ENCODE measurements at regions not wholly inside any gene's neighbourhood (a gene's known extent, or its start where the extent isn't known, plus 50 kb on each side); places are given as distances from the start of the nearest gene placed in this dataset.

DNA sequence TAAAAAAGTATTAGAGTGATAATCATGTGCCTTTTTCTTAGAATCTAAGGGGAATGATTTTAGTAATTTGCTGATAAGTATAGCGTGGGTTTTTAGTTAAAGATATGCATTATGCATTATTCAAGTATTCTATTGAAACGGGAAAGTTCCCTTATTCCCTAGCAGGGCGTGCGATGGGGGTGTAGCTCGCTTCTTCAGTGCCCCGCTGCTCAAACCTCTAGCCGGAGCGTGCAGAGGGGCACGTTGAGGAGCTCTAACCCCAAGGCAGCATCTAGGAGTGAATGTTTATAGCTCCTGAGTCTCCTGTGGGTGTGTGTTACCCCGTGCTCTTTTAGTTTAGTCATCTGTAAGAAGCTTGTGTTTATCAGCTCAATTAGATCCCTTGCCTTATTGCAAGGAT lies 1339.5 kb upstream of the MAP3K7 start:
- no peak for TF ChIP-seq SP1 (IDR thresholded peaks at IDR 0.05)
- TF ChIP-seq FOXA2 (IDR thresholded peaks at IDR 0.05), result no peak
- TF ChIP-seq, protein P1, sequence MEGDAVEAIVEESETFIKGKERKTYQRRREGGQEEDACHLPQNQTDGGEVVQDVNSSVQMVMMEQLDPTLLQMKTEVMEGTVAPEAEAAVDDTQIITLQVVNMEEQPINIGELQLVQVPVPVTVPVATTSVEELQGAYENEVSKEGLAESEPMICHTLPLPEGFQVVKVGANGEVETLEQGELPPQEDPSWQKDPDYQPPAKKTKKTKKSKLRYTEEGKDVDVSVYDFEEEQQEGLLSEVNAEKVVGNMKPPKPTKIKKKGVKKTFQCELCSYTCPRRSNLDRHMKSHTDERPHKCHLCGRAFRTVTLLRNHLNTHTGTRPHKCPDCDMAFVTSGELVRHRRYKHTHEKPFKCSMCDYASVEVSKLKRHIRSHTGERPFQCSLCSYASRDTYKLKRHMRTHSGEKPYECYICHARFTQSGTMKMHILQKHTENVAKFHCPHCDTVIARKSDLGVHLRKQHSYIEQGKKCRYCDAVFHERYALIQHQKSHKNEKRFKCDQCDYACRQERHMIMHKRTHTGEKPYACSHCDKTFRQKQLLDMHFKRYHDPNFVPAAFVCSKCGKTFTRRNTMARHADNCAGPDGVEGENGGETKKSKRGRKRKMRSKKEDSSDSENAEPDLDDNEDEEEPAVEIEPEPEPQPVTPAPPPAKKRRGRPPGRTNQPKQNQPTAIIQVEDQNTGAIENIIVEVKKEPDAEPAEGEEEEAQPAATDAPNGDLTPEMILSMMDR (IDR thresholded peaks at IDR 0.05; ENCODE audit: low read depth, low read length, missing input control), result no peak

Measured in liver (tissue), 3 donors.